WTC11 (cell line): ENCODE measurements at regions not wholly inside any gene's neighbourhood (a gene's known extent, or its start where the extent isn't known, plus 50 kb on each side); places are given as distances from the start of the nearest gene placed in this dataset.

Experiments
- ATAC-seq: fragments of 200-7000 bp; cut with Tn5 transposase; 2 replicates; pipeline ENCODE4 v1.10.0; 2021; ENCODE audit warnings: mild to moderate bottlenecking, moderate library complexity
- CTCF ChIA-PET: fragments of 300-600 bp; sonication (Branson Sonifier 250); formaldehyde crosslinking; loops from one replicate; lab custom pipeline; 2021; ENCODE audit warnings: antibody characterized with exemption; lab: Charles Lee
- POLR2A ChIA-PET: fragments of 350-600 bp; sonication (Branson Sonifier 250); formaldehyde crosslinking; loops from one replicate; lab custom pipeline; 2021; ENCODE audit warnings: antibody characterized with exemption; lab: Charles Lee
- DNase-seq: peaks from one replicate; pipeline ENCODE4 v3.0.0; 2021; ENCODE audit warnings: low spot score
- H3K27ac Mint-ChIP-seq: 2 replicates; pipeline ENCODE4 v1.8.0; 2021; ENCODE audit warnings: mixed read lengths
- H3K27me3 Mint-ChIP-seq: 2 replicates; pipeline ENCODE4 v1.8.0; 2021; ENCODE audit warnings: low read depth, mild to moderate bottlenecking, moderate library complexity, mixed read lengths
- H3K36me3 Mint-ChIP-seq: 2 replicates; pipeline ENCODE4 v1.8.0; 2021; ENCODE audit warnings: mixed read lengths
- H3K4me1 Mint-ChIP-seq: 2 replicates; pipeline ENCODE4 v1.8.0; 2022; ENCODE audit warnings: mixed read lengths
- H3K4me3 Mint-ChIP-seq: 2 replicates; pipeline ENCODE4 v1.8.0; 2021; ENCODE audit warnings: mild to moderate bottlenecking, moderate library complexity, mixed read lengths
- H3K9me3 Mint-ChIP-seq: 2 replicates; pipeline ENCODE4 v1.8.0; 2021; ENCODE audit warnings: mixed read lengths
- AR ChIP-seq: fragments of 250-450 bp; sonication (Bioruptor Pico); IDR thresholded peaks from 2 replicates; pipeline ENCODE4 v1.9.0; 2021; ENCODE audit warnings: mild to moderate bottlenecking
- CTCF ChIP-seq: fragments of 200-600 bp; IDR thresholded peaks from 2 replicates; pipeline ENCODE4 v1.8.0; 2022; ENCODE audit warnings: antibody characterized with exemption
- E2F1 ChIP-seq: sonication (generic); formaldehyde crosslinking; IDR thresholded peaks from 2 replicates; pipeline ENCODE4 v1.8.0; 2022; ENCODE audit warnings: mild to moderate bottlenecking, missing genetic modification reagents
- ERG ChIP-seq: fragments of 250-450 bp; sonication (Bioruptor Pico); IDR thresholded peaks from 2 replicates; pipeline ENCODE4 v1.8.0; 2021; ENCODE audit warnings: mild to moderate bottlenecking
- ESRRA ChIP-seq: sonication (generic); formaldehyde crosslinking; IDR thresholded peaks from 2 replicates; pipeline ENCODE4 v1.8.1; 2022; ENCODE audit warnings: mild to moderate bottlenecking, missing genetic modification reagents, borderline replicate concordance
- GRHL2 ChIP-seq: fragments of 250-450 bp; sonication (Bioruptor Pico); IDR thresholded peaks from 2 replicates; pipeline ENCODE4 v1.8.0; 2022; ENCODE audit warnings: mild to moderate bottlenecking, moderate library complexity; ENCODE audit not compliant: insufficient replicate concordance, severe bottlenecking
- GTF2I ChIP-seq: fragments of 250-450 bp; sonication (Bioruptor Pico); conservative IDR thresholded peaks from 2 replicates; pipeline ENCODE4 v1.4.0; 2021; ENCODE audit warnings: mild to moderate bottlenecking
- JAZF1 ChIP-seq: fragments of 250-450 bp; sonication (Bioruptor Pico); IDR thresholded peaks from 2 replicates; pipeline ENCODE4 v1.9.0; 2021; ENCODE audit warnings: moderate library complexity, mild to moderate bottlenecking, inconsistent platforms
- MLX ChIP-seq: sonication (generic); formaldehyde crosslinking; IDR thresholded peaks from 2 replicates; pipeline ENCODE4 v1.8.1; 2023; ENCODE audit warnings: mild to moderate bottlenecking, missing genetic modification reagents, moderate library complexity
- MYBL2 ChIP-seq: sonication (generic); formaldehyde crosslinking; IDR thresholded peaks from 2 replicates; pipeline ENCODE4 v1.8.1; 2023; ENCODE audit warnings: mild to moderate bottlenecking, moderate library complexity, missing genetic modification reagents
- NR3C1 ChIP-seq: sonication (generic); formaldehyde crosslinking; conservative IDR thresholded peaks from 2 replicates; pipeline ENCODE4 v1.8.1; 2023; ENCODE audit warnings: low read depth, mild to moderate bottlenecking, missing genetic modification reagents
- TCF7 ChIP-seq: sonication (generic); formaldehyde crosslinking; IDR thresholded peaks from 2 replicates; pipeline ENCODE4 v1.8.0; 2022; ENCODE audit warnings: mild to moderate bottlenecking, low read depth, missing genetic modification reagents, moderate library complexity
- TEAD1 ChIP-seq: sonication (generic); formaldehyde crosslinking; IDR thresholded peaks from 2 replicates; pipeline ENCODE4 v1.8.0; 2022; ENCODE audit warnings: mild to moderate bottlenecking, missing genetic modification reagents
- USF2 ChIP-seq: sonication (generic); formaldehyde crosslinking; IDR thresholded peaks from 2 replicates; pipeline ENCODE4 v1.8.1; 2023; ENCODE audit warnings: mild to moderate bottlenecking, missing genetic modification reagents, moderate library complexity
- ZNF219 ChIP-seq: sonication (generic); formaldehyde crosslinking; IDR thresholded peaks from 2 replicates; pipeline ENCODE4 v1.8.0; 2023; ENCODE audit warnings: missing genetic modification reagents, mild to moderate bottlenecking, borderline replicate concordance
- ZNF425 ChIP-seq: fragments of 250-450 bp; sonication (Bioruptor Pico); conservative IDR thresholded peaks from 2 replicates; pipeline ENCODE4 v1.9.0; 2021; ENCODE audit warnings: mild to moderate bottlenecking
- ZNF512 ChIP-seq: sonication (generic); formaldehyde crosslinking; IDR thresholded peaks from 2 replicates; pipeline ENCODE4 v1.8.1; 2022; ENCODE audit warnings: missing genetic modification reagents, borderline replicate concordance
- ZNF671 ChIP-seq: fragments of 250-450 bp; sonication (Bioruptor Pico); IDR thresholded peaks from 2 replicates; pipeline ENCODE4 v1.8.0; 2021; ENCODE audit warnings: mild to moderate bottlenecking

GRCh38 chr7:88449410-88449809 lies 142.7 kb upstream of the STEAP4 start (continued):
- TF ChIP-seq TCF7 (CRISPR knock-in tag), result no peak
- no peak for TF ChIP-seq MYBL2 (CRISPR knock-in tag)
- TF ChIP-seq, all 79 proteins: peak for 0

- H3K27me3 Mint-ChIP-seq, result no peaks in the 10 kb centered on the region
- ATAC-seq, result no peak
- ChIA-PET CTCF (no interaction called here), POLR2A (no interaction called here)
- peaks cover 3% of the 10 kb centered on the region for H3K4me1 Mint-ChIP-seq
- no peak overlapping the region for H3K27ac Mint-ChIP-seq
- TF ChIP-seq MLX (CRISPR knock-in tag), result no peak
- no peak for TF ChIP-seq ERG (CRISPR knock-in tag)
- no peak for TF ChIP-seq NR3C1 (CRISPR knock-in tag)
- no peak for TF ChIP-seq E2F1
- TF ChIP-seq ZNF425 (CRISPR knock-in tag), result no peak
- no peak for TF ChIP-seq JAZF1
- TF ChIP-seq CTCF, result no peak
- no peak for TF ChIP-seq ZNF219 (CRISPR knock-in tag)
- TF ChIP-seq GTF2I (CRISPR knock-in tag), result no peak
- TF ChIP-seq ESRRA (CRISPR knock-in tag), result no peak
- TF ChIP-seq GRHL2, result no peak
- no peak for TF ChIP-seq AR (CRISPR knock-in tag)
- TF ChIP-seq TEAD1 (CRISPR knock-in tag), result no peak
- TF ChIP-seq ZNF671, result no peak
- TF ChIP-seq ZNF512 (CRISPR knock-in tag), result no peak
- no peak for TF ChIP-seq USF2 (CRISPR knock-in tag)
- no peaks in the 10 kb centered on the region for H3K9me3 Mint-ChIP-seq
- DNase-seq, result no peak
- H3K36me3 Mint-ChIP-seq, result no peaks in the 10 kb centered on the region
- no peak overlapping the region for H3K4me3 Mint-ChIP-seq
Measured at GRCh38 chr7:88442413-88442812, 135.7 kb upstream of the STEAP4 start.
